Esophagus squamous epithelium (tissue), 4 donors: ENCODE measurements at regions not wholly inside any gene's neighbourhood (a gene's known extent, or its start where the extent isn't known, plus 50 kb on each side); places are given as distances from the start of the nearest gene placed in this dataset.

Experiments used
- CTCF ChIP-seq, 6 experiments: fragments of 450-650 bp in 4 of 6; fragments of 200-600 bp in 2 of 6; sonication (generic) in 2 of 6; IDR thresholded peaks; one replicate each; pipeline ENCODE4 v1.5.1; 2016 to 2019; ENCODE audit warnings: antibody characterized with exemption in 6 of 6, mild to moderate bottlenecking in 4 of 6, moderate library complexity in 4 of 6
- POLR2A ChIP-seq, 4 donors: fragments of 450-650 bp; IDR thresholded peaks; one replicate each; pipeline ENCODE4 v1.6.1; 2017; ENCODE audit warnings: antibody characterized with exemption in 4 of 4, mild to moderate bottlenecking in 4 of 4, moderate library complexity in 3 of 4

GRCh38 chr2:156695595-156695994 is 259.4 kb downstream of the GPD2 start:
- TF ChIP-seq CTCF (IDR thresholded peaks at IDR 0.05) (no peak), POLR2A (IDR thresholded peaks at IDR 0.05) (no peak)
